DND-41 (cell line): ENCODE measurements at regions not wholly inside any gene's neighbourhood (a gene's known extent, or its start where the extent isn't known, plus 50 kb on each side); places are given as distances from the start of the nearest gene placed in this dataset.
A peak's percentile ranks its signal among the peaks of the same experiment; 100 is the strongest.

ENCODE experiments used
- ATAC-seq: fragments of 200-7000 bp; cut with Tn5 transposase; 3 replicates; pipeline ENCODE4 v1.9.1; 2021; ENCODE audit warnings: low read depth; ENCODE audit not compliant: insufficient read depth
- DNase-seq: peaks from one replicate; pipeline ENCODE4 v3.0.0-alpha.2; 2020
- H2AFZ ChIP-seq: 2 replicates; pipeline ENCODE4 v1.6.0; 2012; ENCODE audit warnings: low read depth, low read length
- H3K27ac ChIP-seq: 2 replicates; pipeline ENCODE4 v1.5.1; 2012; ENCODE audit warnings: low read length, inconsistent platforms
- H3K27me3 ChIP-seq: fragments of 200-600 bp; sonication (generic); 2 replicates; pipeline ENCODE4 v1.6.0; 2012; ENCODE audit warnings: low read length, mild to moderate bottlenecking, inconsistent platforms; ENCODE audit not compliant: insufficient read depth, poor library complexity
- H3K36me3 ChIP-seq: 2 replicates; pipeline ENCODE4 v1.5.1; 2012; ENCODE audit warnings: low read length, inconsistent platforms; ENCODE audit not compliant: insufficient read depth
- H3K4me1 ChIP-seq: 2 replicates; pipeline ENCODE4 v1.5.1; 2012; ENCODE audit warnings: mild to moderate bottlenecking, low read length; ENCODE audit not compliant: insufficient read depth
- H3K4me2 ChIP-seq: 2 replicates; pipeline ENCODE4 v1.6.0; 2012; ENCODE audit warnings: mild to moderate bottlenecking, moderate library complexity, low read length, inconsistent platforms; ENCODE audit not compliant: insufficient read depth
- H3K4me3 ChIP-seq, 2 experiments: fragments of 200-600 bp in 1 of 2; shearing (Covaris generic) in 1 of 2; 2 replicates each; pipeline ENCODE4 v1.5.1; 2012 to 2016; ENCODE audit warnings: inconsistent platforms in 2 of 2, low read length in 2 of 2, mild to moderate bottlenecking in 2 of 2, low read depth in 1 of 2, moderate library complexity in 1 of 2
- H3K79me2 ChIP-seq: 2 replicates; pipeline ENCODE4 v1.6.0; 2012; ENCODE audit warnings: low read length, inconsistent platforms; ENCODE audit not compliant: insufficient read depth
- H3K9ac ChIP-seq: 2 replicates; pipeline ENCODE4 v1.6.0; 2012; ENCODE audit warnings: low read depth, mild to moderate bottlenecking, inconsistent platforms, low read length, moderate library complexity
- H3K9me3 ChIP-seq: 2 replicates; pipeline ENCODE4 v1.5.1; 2012; ENCODE audit warnings: low read length, moderate library complexity, mild to moderate bottlenecking, inconsistent platforms; ENCODE audit not compliant: insufficient read depth, severe bottlenecking
- H4K20me1 ChIP-seq: 2 replicates; pipeline ENCODE4 v1.6.0; 2012; ENCODE audit warnings: low read length; ENCODE audit not compliant: insufficient read depth
- CTCF ChIP-seq: IDR thresholded peaks from 2 replicates; pipeline ENCODE4 v1.5.1; 2012; ENCODE audit warnings: borderline replicate concordance, low read length, moderate library complexity, mild to moderate bottlenecking; ENCODE audit not compliant: poor library complexity, severe bottlenecking; ENCODE audit errors: extremely low read depth
- EZH2 ChIP-seq: IDR thresholded peaks from 3 replicates; pipeline ENCODE4 v1.6.1; 2012; ENCODE audit warnings: borderline replicate concordance, low read depth, mild to moderate bottlenecking, moderate library complexity, low read length, inconsistent platforms; ENCODE audit not compliant: severe bottlenecking

GRCh38 chr13:63287926-63288325 lies 1872.3 kb upstream of the PCDH20 start:
- Histone ChIP-seq H3K27me3 (no peaks in the 10 kb centered on the region), H3K9ac (no peak overlapping the region), H3K4me1 (no peaks in the 10 kb centered on the region), H3K4me3 (no peak overlapping the region), H4K20me1 (no peaks in the 10 kb centered on the region), H3K9me3 (no peaks in the 10 kb centered on the region), H3K4me2 (no peak overlapping the region), H2AFZ (no peak overlapping the region), H3K36me3 (no peaks in the 10 kb centered on the region), H3K79me2 (no peaks in the 10 kb centered on the region), H3K27ac (no peak overlapping the region)
- no peak for DNase-seq
- ATAC-seq, result no peak
- TF ChIP-seq EZH2 (no peak), CTCF (no peak)

GRCh38 chr13:63285426-63285825 lies 1869.8 kb upstream of the PCDH20 start:
- no peak for TF ChIP-seq CTCF
- no peak for TF ChIP-seq EZH2
- no peak overlapping the region for H3K4me3 ChIP-seq
- H3K27ac ChIP-seq, result no peak overlapping the region
- ATAC-seq (no peak), DNase-seq (no peak)
- no peak overlapping the region for H3K9ac ChIP-seq
- H4K20me1 ChIP-seq, result no peaks in the 10 kb centered on the region
- H3K9me3 ChIP-seq, result no peaks in the 10 kb centered on the region
- H3K79me2 ChIP-seq, result no peaks in the 10 kb centered on the region
- H3K27me3 ChIP-seq, result no peaks in the 10 kb centered on the region
- no peaks in the 10 kb centered on the region for H3K4me1 ChIP-seq
- no peak overlapping the region for H2AFZ ChIP-seq
- H3K4me2 ChIP-seq, result no peak overlapping the region
- H3K36me3 ChIP-seq, result no peaks in the 10 kb centered on the region

GRCh38 chr13:63279136-63279535 lies 1863.5 kb upstream of the PCDH20 start:
- Histone ChIP-seq H3K27me3 (no peaks in the 10 kb centered on the region), H2AFZ (peak overlapping the region; percentile 26; the same call in 1 of the 2 replicates), H3K4me2 (no peak overlapping the region), H3K9ac (no peak overlapping the region), H3K36me3 (no peaks in the 10 kb centered on the region), H3K79me2 (no peaks in the 10 kb centered on the region), H3K4me3 (no peak overlapping the region), H3K9me3 (no peaks in the 10 kb centered on the region), H3K27ac (no peak overlapping the region), H3K4me1 (no peaks in the 10 kb centered on the region), H4K20me1 (no peaks in the 10 kb centered on the region)
- DNase-seq (no peak), ATAC-seq (no peak)
- no peak for TF ChIP-seq CTCF
- no peak for TF ChIP-seq EZH2

GRCh38 chr13:63274772-63275171 lies 1859.1 kb upstream of the PCDH20 start:
- ATAC-seq, result no peak
- no peak for TF ChIP-seq EZH2
- TF ChIP-seq CTCF, result no peak
- no peak overlapping the region for H3K4me2 ChIP-seq
- no peak overlapping the region for H3K4me3 ChIP-seq
- H3K79me2 ChIP-seq, result no peaks in the 10 kb centered on the region
- no peak overlapping the region for H3K9ac ChIP-seq
- no peaks in the 10 kb centered on the region for H3K36me3 ChIP-seq
- no peak for DNase-seq
- H3K4me1 ChIP-seq, result no peaks in the 10 kb centered on the region
- no peak overlapping the region for H3K27ac ChIP-seq
- H3K9me3 ChIP-seq, result no peaks in the 10 kb centered on the region
- no peaks in the 10 kb centered on the region for H4K20me1 ChIP-seq
- H3K27me3 ChIP-seq, result no peaks in the 10 kb centered on the region
- H2AFZ ChIP-seq, result no peak overlapping the region
